HL-60 (cell line): ENCODE measurements at regions not wholly inside any gene's neighbourhood (a gene's known extent, or its start where the extent isn't known, plus 50 kb on each side); places are given as distances from the start of the nearest gene placed in this dataset.

ENCODE experiments used
- CTCF ChIP-seq: IDR thresholded peaks from one replicate; pipeline ENCODE4 v1.5.1; 2011; ENCODE audit warnings: low read length, control low read depth, inconsistent platforms; ENCODE audit not compliant: insufficient read depth
- POLR2AphosphoS5 ChIP-seq: IDR thresholded peaks from 2 replicates; pipeline ENCODE4 v1.6.1; 2012; ENCODE audit warnings: low read depth
- REST ChIP-seq: IDR thresholded peaks from 2 replicates; pipeline ENCODE4 v1.6.1; 2012; ENCODE audit warnings: low read depth; ENCODE audit not compliant: insufficient replicate concordance

- no peak for TF ChIP-seq CTCF
- TF ChIP-seq POLR2AphosphoS5: no peak
- no peak for TF ChIP-seq REST
Observed at GRCh38 chr6:126660376-126660775, 320.5 kb downstream of the CENPW start.
